ENCODE measurements at regions not wholly inside any gene's neighbourhood (a gene's known extent, or its start where the extent isn't known, plus 50 kb on each side); places are given as distances from the start of the nearest gene placed in this dataset.

- intact Hi-C loops (cut with micrococcal nuclease; ENCODE audit: unreplicated experiment) = no loop called here
- H3K9me2 ChIP-seq (ENCODE audit: insufficient read depth) = no peaks in the 10 kb centered on the region
- no peaks in the 10 kb centered on the region for H3K79me2 ChIP-seq (ENCODE audit: low read depth)
- H3K36me3 ChIP-seq (ENCODE audit: low read depth) = no peaks in the 10 kb centered on the region
- no peaks in the 10 kb centered on the region for H4K20me1 ChIP-seq (ENCODE audit: insufficient read depth)
- ChIA-PET CTCF (no interaction called here), POLR2A (ENCODE audit: unreplicated experiment) (no interaction called here)
- no peaks in the 10 kb centered on the region for H3F3A ChIP-seq (ENCODE audit: insufficient read depth, low read depth)
- no peak for DNase-seq
- no peak overlapping the region for H3K4me2 ChIP-seq
- no peaks in the 10 kb centered on the region for H3K27me3 ChIP-seq (ENCODE audit: insufficient read depth, low read depth)
- no peak for TF ChIP-seq EZH2 (IDR thresholded peaks at IDR 0.05; ENCODE audit: low read depth)
- TF ChIP-seq CTCF (conservative IDR thresholded peaks at IDR 0.05) = no peak
- H2AFZ ChIP-seq = no peak overlapping the region
- H3K9me3 ChIP-seq (ENCODE audit: insufficient read depth, low read depth) = no peaks in the 10 kb centered on the region
- H3K27ac ChIP-seq = no peak overlapping the region
- no peaks in the 10 kb centered on the region for H3K4me1 ChIP-seq (replicated peaks; ENCODE audit: insufficient read depth)
- BruUV-seq (replicated peaks) = no TSS peak
- H3K4me3 ChIP-seq = no peak overlapping the region
These were observed 153.6 kb upstream of the TYRP1 start for GRCh38 chr9:12539580-12539975.

- no peak for TF ChIP-seq EZH2 (IDR thresholded peaks at IDR 0.05; ENCODE audit: low read depth)
- TF ChIP-seq CTCF (conservative IDR thresholded peaks at IDR 0.05) = no peak
- Histone ChIP-seq H3K4me1 (replicated peaks; ENCODE audit: insufficient read depth) (no peaks in the 10 kb centered on the region), H3K27ac (no peak overlapping the region), H3K36me3 (ENCODE audit: low read depth) (no peaks in the 10 kb centered on the region), H4K20me1 (ENCODE audit: insufficient read depth) (no peaks in the 10 kb centered on the region), H3K4me2 (no peak overlapping the region), H3K9me3 (ENCODE audit: insufficient read depth, low read depth) (no peaks in the 10 kb centered on the region), H3K79me2 (ENCODE audit: low read depth) (no peaks in the 10 kb centered on the region), H3F3A (ENCODE audit: insufficient read depth, low read depth) (no peaks in the 10 kb centered on the region), H2AFZ (no peak overlapping the region), H3K4me3 (no peak overlapping the region), H3K9me2 (ENCODE audit: insufficient read depth) (no peaks in the 10 kb centered on the region), H3K27me3 (ENCODE audit: insufficient read depth, low read depth) (no peaks in the 10 kb centered on the region)
- ChIA-PET POLR2A (ENCODE audit: unreplicated experiment) (no interaction called here), CTCF (no interaction called here)
- DNase-seq = no peak
- intact Hi-C loops (cut with micrococcal nuclease; ENCODE audit: unreplicated experiment) = no loop called here
- no TSS peak for BruUV-seq (replicated peaks)
These were observed 148.5 kb upstream of the TYRP1 start for GRCh38 chr9:12544700-12545099.

- ChIA-PET CTCF (no interaction called here), POLR2A (ENCODE audit: unreplicated experiment) (no interaction called here)
- no peak overlapping the region for H2AFZ ChIP-seq
- no TSS peak for BruUV-seq (replicated peaks)
- intact Hi-C loops (cut with micrococcal nuclease; ENCODE audit: unreplicated experiment) = loop anchor here (10.0 kb wide), 1 partner anchor 70 kb away; no protein-coding TSS in a partner anchor
- no peaks in the 10 kb centered on the region for H3F3A ChIP-seq (ENCODE audit: insufficient read depth, low read depth)
- H3K4me1 ChIP-seq (replicated peaks; ENCODE audit: insufficient read depth) = no peaks in the 10 kb centered on the region
- H3K4me3 ChIP-seq = no peak overlapping the region
- no peak overlapping the region for H3K27ac ChIP-seq
- no peaks in the 10 kb centered on the region for H3K79me2 ChIP-seq (ENCODE audit: low read depth)
- no peaks in the 10 kb centered on the region for H4K20me1 ChIP-seq (ENCODE audit: insufficient read depth)
- no peaks in the 10 kb centered on the region for H3K36me3 ChIP-seq (ENCODE audit: low read depth)
- no peaks in the 10 kb centered on the region for H3K9me2 ChIP-seq (ENCODE audit: insufficient read depth)
- no peak for DNase-seq
- H3K9me3 ChIP-seq (ENCODE audit: insufficient read depth, low read depth) = no peaks in the 10 kb centered on the region
- TF ChIP-seq EZH2 (IDR thresholded peaks at IDR 0.05; ENCODE audit: low read depth) = no peak
- no peak for TF ChIP-seq CTCF (conservative IDR thresholded peaks at IDR 0.05)
- no peak overlapping the region for H3K4me2 ChIP-seq
- no peaks in the 10 kb centered on the region for H3K27me3 ChIP-seq (ENCODE audit: insufficient read depth, low read depth)
These were observed 138.5 kb upstream of the TYRP1 start for GRCh38 chr9:12554636-12555035.

All from PC-9 (cell line).